ENCODE measurements at regions not wholly inside any gene's neighbourhood (a gene's known extent, or its start where the extent isn't known, plus 50 kb on each side); places are given as distances from the start of the nearest gene placed in this dataset.

- DNase-seq, result no peak
Measured at GRCh38 chr20:57800791-57801430, 91.1 kb upstream of the PMEPA1 start.

GRCh38 chr20:57797401-57797800 lies 87.6 kb upstream of the PMEPA1 start:
- Mint-ChIP-seq H3K27me3 (no peaks in the 10 kb centered on the region), H3K9me3 (no peaks in the 10 kb centered on the region), H3K4me1 (no peaks in the 10 kb centered on the region), H3K27ac (no peak overlapping the region), H3K4me3 (no peak overlapping the region)
- ATAC-seq (no peak), DNase-seq (no peak)

More at GRCh38 chr20:57800791-57801430, 91.1 kb upstream of the PMEPA1 start:
- no peak for ATAC-seq
- Mint-ChIP-seq H3K27ac (no peak overlapping the region), H3K4me3 (no peak overlapping the region), H3K27me3 (no peaks in the 10 kb centered on the region), H3K9me3 (no peaks in the 10 kb centered on the region), H3K4me1 (no peaks in the 10 kb centered on the region)

GRCh38 chr20:57795977-57796560 lies 86.3 kb upstream of the PMEPA1 start:
- H3K4me3 Mint-ChIP-seq, result no peak overlapping the region
- no peaks in the 10 kb centered on the region for H3K4me1 Mint-ChIP-seq
- H3K9me3 Mint-ChIP-seq, result no peaks in the 10 kb centered on the region
- DNase-seq (no peak), ATAC-seq (no peak)
- no peaks in the 10 kb centered on the region for H3K27me3 Mint-ChIP-seq
- no peak overlapping the region for H3K27ac Mint-ChIP-seq

- Mint-ChIP-seq H3K27ac (no peak overlapping the region), H3K9me3 (no peaks in the 10 kb centered on the region), H3K4me1 (no peaks in the 10 kb centered on the region), H3K27me3 (no peaks in the 10 kb centered on the region), H3K4me3 (no peak overlapping the region)
- no peak for DNase-seq
- no peak for ATAC-seq
Measured at GRCh38 chr20:57795342-57795697, 85.5 kb upstream of the PMEPA1 start.

GRCh38 chr20:57794600-57795341 lies 85.0 kb upstream of the PMEPA1 start:
- H3K4me1 Mint-ChIP-seq, result no peaks in the 10 kb centered on the region
- no peaks in the 10 kb centered on the region for H3K27me3 Mint-ChIP-seq
- no peak for DNase-seq
- no peaks in the 10 kb centered on the region for H3K9me3 Mint-ChIP-seq
- H3K27ac Mint-ChIP-seq, result no peak overlapping the region
- ATAC-seq, result no peak
- no peak overlapping the region for H3K4me3 Mint-ChIP-seq

- no peak overlapping the region for H3K27ac Mint-ChIP-seq
- no peak overlapping the region for H3K4me3 Mint-ChIP-seq
- no peaks in the 10 kb centered on the region for H3K4me1 Mint-ChIP-seq
- ATAC-seq, result no peak
- DNase-seq, result no peak
- no peaks in the 10 kb centered on the region for H3K27me3 Mint-ChIP-seq
- no peaks in the 10 kb centered on the region for H3K9me3 Mint-ChIP-seq
Measured at GRCh38 chr20:57794036-57794435, 84.2 kb upstream of the PMEPA1 start.

GRCh38 chr20:57793421-57793820 lies 83.6 kb upstream of the PMEPA1 start:
- ATAC-seq (no peak), DNase-seq (no peak)
- Mint-ChIP-seq H3K4me3 (no peak overlapping the region), H3K27me3 (no peaks in the 10 kb centered on the region), H3K9me3 (no peaks in the 10 kb centered on the region), H3K4me1 (no peaks in the 10 kb centered on the region), H3K27ac (no peak overlapping the region)

- Mint-ChIP-seq H3K4me1 (no peaks in the 10 kb centered on the region), H3K4me3 (no peak overlapping the region), H3K27ac (no peak overlapping the region), H3K9me3 (no peaks in the 10 kb centered on the region), H3K27me3 (no peaks in the 10 kb centered on the region)
- DNase-seq, result no peak
- no peak for ATAC-seq
Measured at GRCh38 chr20:57792386-57793080, 82.7 kb upstream of the PMEPA1 start.

GRCh38 chr20:57791966-57792365 lies 82.2 kb upstream of the PMEPA1 start:
- no peak overlapping the region for H3K27ac Mint-ChIP-seq

GRCh38 chr20:57791178-57791962 lies 81.6 kb upstream of the PMEPA1 start:
- Mint-ChIP-seq H3K9me3 (no peaks in the 10 kb centered on the region), H3K27me3 (no peaks in the 10 kb centered on the region), H3K4me3 (no peak overlapping the region), H3K27ac (no peak overlapping the region), H3K4me1 (no peaks in the 10 kb centered on the region)
- ATAC-seq, result no peak
- no peak for DNase-seq

More at GRCh38 chr20:57791966-57792365, 82.2 kb upstream of the PMEPA1 start:
- H3K4me3 Mint-ChIP-seq, result no peak overlapping the region
- H3K4me1 Mint-ChIP-seq, result no peaks in the 10 kb centered on the region
- H3K27me3 Mint-ChIP-seq, result no peaks in the 10 kb centered on the region
- ATAC-seq (no peak), DNase-seq (no peak)
- no peaks in the 10 kb centered on the region for H3K9me3 Mint-ChIP-seq

- Mint-ChIP-seq H3K4me1 (no peaks in the 10 kb centered on the region), H3K4me3 (no peak overlapping the region), H3K27ac (no peak overlapping the region), H3K27me3 (no peaks in the 10 kb centered on the region), H3K9me3 (no peaks in the 10 kb centered on the region)
- ATAC-seq, result no peak
- no peak for DNase-seq
Measured at GRCh38 chr20:57790176-57790575, 80.4 kb upstream of the PMEPA1 start.

GRCh38 chr20:57788936-57789613 lies 79.3 kb upstream of the PMEPA1 start:
- no peak for ATAC-seq
- H3K27ac Mint-ChIP-seq, result peak overlapping the region; percentile 14 to 69
- H3K27me3 Mint-ChIP-seq, result no peaks in the 10 kb centered on the region
- H3K9me3 Mint-ChIP-seq, result no peaks in the 10 kb centered on the region
- no peaks in the 10 kb centered on the region for H3K4me1 Mint-ChIP-seq
- H3K4me3 Mint-ChIP-seq, result no peak overlapping the region
- no peak for DNase-seq

- no peak overlapping the region for H3K27ac Mint-ChIP-seq
- no peaks in the 10 kb centered on the region for H3K9me3 Mint-ChIP-seq
- ATAC-seq (peak; percentile 38), DNase-seq (no peak)
- no peaks in the 10 kb centered on the region for H3K27me3 Mint-ChIP-seq
- H3K4me1 Mint-ChIP-seq, result no peaks in the 10 kb centered on the region
- no peak overlapping the region for H3K4me3 Mint-ChIP-seq
Measured at GRCh38 chr20:57787990-57788781, 78.4 kb upstream of the PMEPA1 start.

All from stimulated activated naive CD8-positive, alpha-beta T cell treated with anti-CD3 and anti-CD28 coated beads, Interleukin-15, amount 100 ng/mL, for 72 hours (primary cell).